Body of pancreas (tissue), 4 donors: ENCODE measurements at regions not wholly inside any gene's neighbourhood (a gene's known extent, or its start where the extent isn't known, plus 50 kb on each side); places are given as distances from the start of the nearest gene placed in this dataset.

ENCODE experiments used
- ATAC-seq: fragments of 150-250 bp; one replicate; pipeline ENCODE4 v1.9.1; 2016
- DNase-seq, 4 donors: peaks; one replicate each; pipeline ENCODE4 v3.0.0-alpha.2; 2019
- H3K27ac ChIP-seq, 4 donors: fragments of 200-600 bp; sonication (generic); 1 replicate in 3 of 4; 2 replicates in 1 of 4; pipeline versions ENCODE4 v1.5.1 to v1.6.1; 2016 to 2019; ENCODE audit warnings: mild to moderate bottlenecking in 1 of 4, mixed read lengths in 1 of 4, moderate library complexity in 1 of 4
- H3K27me3 ChIP-seq, 2 donors: fragments of 200-600 bp; sonication (generic); one replicate each; pipeline ENCODE4 v1.6.0; 2016; ENCODE audit warnings: mild to moderate bottlenecking in 1 of 2
- H3K36me3 ChIP-seq, 2 donors: fragments of 200-600 bp; sonication (generic); replicated peaks in 1 of 2; 2 replicates each; pipeline ENCODE4 v1.5.1; 2016; ENCODE audit warnings: low read depth in 2 of 2; ENCODE audit not compliant: insufficient read depth in 1 of 2
- H3K4me1 ChIP-seq: fragments of 200-600 bp; sonication (generic); one replicate; pipeline ENCODE4 v1.6.0; 2016
- H3K4me3 ChIP-seq, 2 donors: fragments of 200-600 bp; sonication (generic); 1 replicate in 1 of 2; 2 replicates in 1 of 2; pipeline ENCODE4 v1.5.1; 2016 to 2019
- H3K9me3 ChIP-seq, 3 donors: fragments of 200-600 bp; sonication (generic); 1 replicate in 2 of 3; 2 replicates in 1 of 3; pipeline ENCODE4 v1.5.1; 2016
- CTCF ChIP-seq, 7 experiments: fragments of 450-650 bp in 4 of 7; fragments of 200-600 bp in 3 of 7; sonication (generic) in 3 of 7; IDR thresholded peaks; one replicate each; pipeline ENCODE4 v1.5.1; 2016 to 2019; ENCODE audit warnings: antibody characterized with exemption in 7 of 7
- POLR2A ChIP-seq, 3 donors: fragments of 450-650 bp; IDR thresholded peaks; one replicate each; pipeline ENCODE4 v1.6.1; 2016; ENCODE audit warnings: antibody characterized with exemption in 3 of 3, mild to moderate bottlenecking in 2 of 3
- WGBS, 2 donors: methylation state at CpG; one replicate each; pipeline ENCODE4 v1.1.5; 2017; 5-methylcytosine and 5-hydroxymethylcytosine counted together
- intact Hi-C: fragments of 100-400 bp; cut with DNase I; formaldehyde crosslinking; loops from one replicate; pipeline ENCODE4 v1.15.1; 2023

- intact Hi-C loops: no loop called here
- no peaks in the 10 kb centered on the region for H3K36me3 ChIP-seq
- no peak for DNase-seq
- no peaks in the 10 kb centered on the region for H3K27me3 ChIP-seq
- TF ChIP-seq POLR2A (IDR thresholded peaks at IDR 0.05): no peak
- TF ChIP-seq CTCF (IDR thresholded peaks at IDR 0.05): no peak
- H3K27ac ChIP-seq: no peak overlapping the region
- no peak for ATAC-seq
- H3K9me3 ChIP-seq: no peaks in the 10 kb centered on the region
- no peak overlapping the region for H3K4me3 ChIP-seq
- 0% methylated on average over 1 of the region's 1 CpG for WGBS, 2 donors
- H3K4me1 ChIP-seq: no peaks in the 10 kb centered on the region
These were observed 81.5 kb upstream of the RMDN2 start for GRCh38 chr2:37843556-37843955.

GRCh38 chr2:37846207-37846606, 78.9 kb upstream of the RMDN2 start:
- Histone ChIP-seq H3K36me3 (no peaks in the 10 kb centered on the region), H3K4me1 (peaks cover 4% of the 10 kb centered on the region), H3K9me3 (no peaks in the 10 kb centered on the region), H3K27ac (no peak overlapping the region), H3K27me3 (no peaks in the 10 kb centered on the region), H3K4me3 (no peak overlapping the region)
- WGBS, 2 donors: 75 to 78% methylated on average over 1 of the region's 1 CpG
- no peak for ATAC-seq
- intact Hi-C loops: no loop called here
- DNase-seq: no peak
- no peak for TF ChIP-seq POLR2A (IDR thresholded peaks at IDR 0.05)
- no peak for TF ChIP-seq CTCF (IDR thresholded peaks at IDR 0.05)

GRCh38 chr2:37847792-37848191, 77.3 kb upstream of the RMDN2 start:
- intact Hi-C loops: no loop called here
- WGBS, 2 donors: 92 to 97% methylated on average over 5 of the region's 5 CpGs
- H3K4me3 ChIP-seq: no peak overlapping the region
- no peaks in the 10 kb centered on the region for H3K27me3 ChIP-seq
- TF ChIP-seq POLR2A (IDR thresholded peaks at IDR 0.05): no peak
- TF ChIP-seq CTCF (IDR thresholded peaks at IDR 0.05): no peak
- peaks cover 7% of the 10 kb centered on the region for H3K4me1 ChIP-seq
- H3K27ac ChIP-seq: no peak overlapping the region
- DNase-seq (no peak), ATAC-seq (no peak)
- no peaks in the 10 kb centered on the region for H3K36me3 ChIP-seq
- no peaks in the 10 kb centered on the region for H3K9me3 ChIP-seq

GRCh38 chr2:37848451-37848850, 76.6 kb upstream of the RMDN2 start:
- H3K4me1 ChIP-seq: peaks cover 7% of the 10 kb centered on the region
- no peak for ATAC-seq
- intact Hi-C loops: no loop called here
- WGBS, 2 donors: 39 to 52% methylated on average over 2 of the region's 2 CpGs
- no peak for DNase-seq
- no peaks in the 10 kb centered on the region for H3K36me3 ChIP-seq
- H3K27ac ChIP-seq: no peak overlapping the region
- H3K4me3 ChIP-seq: no peak overlapping the region
- no peaks in the 10 kb centered on the region for H3K9me3 ChIP-seq
- H3K27me3 ChIP-seq: no peaks in the 10 kb centered on the region
- TF ChIP-seq POLR2A (IDR thresholded peaks at IDR 0.05) (no peak), CTCF (IDR thresholded peaks at IDR 0.05) (no peak)

GRCh38 chr2:37849911-37850310, 75.2 kb upstream of the RMDN2 start:
- TF ChIP-seq POLR2A (IDR thresholded peaks at IDR 0.05) (no peak), CTCF (IDR thresholded peaks at IDR 0.05) (no peak)
- Histone ChIP-seq H3K4me1 (peaks cover 7% of the 10 kb centered on the region), H3K9me3 (no peaks in the 10 kb centered on the region), H3K36me3 (no peaks in the 10 kb centered on the region), H3K27ac (no peak overlapping the region), H3K4me3 (no peak overlapping the region), H3K27me3 (no peaks in the 10 kb centered on the region)
- ATAC-seq: no peak
- intact Hi-C loops: no loop called here
- no peak for DNase-seq
- 71 to 88% methylated on average over 2 of the region's 2 CpGs for WGBS, 2 donors
